H1 (cell line): ENCODE measurements at regions not wholly inside any gene's neighbourhood (a gene's known extent, or its start where the extent isn't known, plus 50 kb on each side); places are given as distances from the start of the nearest gene placed in this dataset.

Experiments
- CTCF ChIP-seq, 3 experiments: IDR thresholded peaks; 1 replicate in 2 of 3; 2 replicates in 1 of 3; pipeline versions ENCODE4 v1.5.1 to v1.6.1; 2011; ENCODE audit warnings: low read length in 3 of 3, mild to moderate bottlenecking in 3 of 3, inconsistent platforms in 2 of 3, low read depth in 1 of 3, moderate library complexity in 1 of 3; ENCODE audit not compliant: insufficient read depth in 1 of 3; ENCODE audit errors: control extremely low read depth in 1 of 3
- EP300 ChIP-seq, 2 experiments: IDR thresholded peaks; 1 replicate in 1 of 2; 2 replicates in 1 of 2; pipeline ENCODE4 v1.6.1; 2011 to 2012; ENCODE audit warnings: low read depth in 2 of 2, low read length in 2 of 2, mild to moderate bottlenecking in 2 of 2, borderline replicate concordance in 1 of 2, inconsistent platforms in 1 of 2, moderate library complexity in 1 of 2

- no peak for TF ChIP-seq EP300 (IDR thresholded peaks at IDR 0.05; ENCODE audit: borderline replicate concordance in 1 of 2, low read depth in 2 of 2, low read length in 2 of 2)
- TF ChIP-seq CTCF (IDR thresholded peaks at IDR 0.05; ENCODE audit: control extremely low read depth in 1 of 3, insufficient read depth in 1 of 3, low read depth in 1 of 3, low read length in 3 of 3), result no peak
Observed at GRCh38 chr10:8311526-8312070, 257.1 kb downstream of the GATA3 start.
